GM19023 (cell line): ENCODE measurements at regions not wholly inside any gene's neighbourhood (a gene's known extent, or its start where the extent isn't known, plus 50 kb on each side); places are given as distances from the start of the nearest gene placed in this dataset.
A peak's percentile ranks its signal among the peaks of the same experiment; 100 is the strongest.

Experiments
- ATAC-seq: cut with Tn5 transposase; IDR thresholded peaks from one replicate; pipeline ENCODE4 v1.9.1; 2021; ENCODE audit warnings: mild to moderate bottlenecking, moderate library complexity; ENCODE audit not compliant: unreplicated experiment

DNA sequence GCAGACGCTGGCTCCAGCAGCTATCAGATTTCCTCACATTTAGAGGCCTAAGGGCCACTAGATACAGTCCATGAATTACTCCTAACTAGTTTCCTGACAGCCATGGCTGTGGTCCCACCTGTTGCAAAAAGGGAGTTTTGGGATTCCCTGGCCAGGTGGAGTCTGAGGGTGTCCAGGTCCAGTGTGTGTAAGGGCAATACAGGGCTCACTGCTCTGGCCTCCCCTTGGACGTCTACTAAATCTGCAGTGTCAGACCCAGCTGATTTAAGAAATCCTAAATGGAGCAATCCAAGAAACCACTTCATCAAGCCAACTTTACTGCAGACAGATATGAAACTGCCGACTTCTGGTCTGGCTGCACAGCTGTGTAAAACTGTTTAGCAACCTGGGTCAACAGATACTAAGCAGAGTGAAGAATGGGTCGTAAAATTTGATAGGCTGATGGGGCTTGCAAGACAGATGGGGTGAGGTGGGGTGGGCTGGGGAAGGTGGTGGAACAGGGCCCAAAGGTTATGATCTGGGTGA is 116.4 kb downstream of the GADD45G start:
- ATAC-seq, result no peak

DNA sequence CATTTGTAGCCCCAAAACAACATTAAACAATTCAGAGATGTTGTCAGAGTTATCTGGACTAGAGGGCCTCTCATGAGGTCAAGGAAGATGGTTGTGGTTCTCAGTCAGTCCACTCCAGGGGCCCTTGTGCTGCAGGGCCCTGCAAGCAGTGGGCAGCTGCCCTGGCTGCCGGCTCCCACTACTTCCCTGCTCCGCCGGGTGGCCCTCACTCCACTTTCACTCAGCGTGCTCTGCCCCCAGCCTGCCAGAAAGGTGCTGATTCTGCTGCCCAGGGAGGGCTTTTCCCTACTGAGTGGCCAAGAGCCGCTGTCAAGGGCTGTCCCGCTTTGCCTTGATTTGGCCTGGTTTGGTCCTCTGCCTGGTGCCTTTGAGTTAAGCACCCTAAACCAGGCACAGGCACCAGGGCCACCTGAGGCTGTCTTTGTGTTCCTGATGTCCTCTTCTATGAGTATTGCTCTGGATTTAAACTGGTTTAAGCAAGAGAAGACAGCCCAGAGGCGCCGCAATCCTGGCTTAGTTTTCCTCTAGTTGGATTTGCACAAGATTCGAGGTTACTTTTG is 117.2 kb downstream of the GADD45G start:
- no peak for ATAC-seq

DNA sequence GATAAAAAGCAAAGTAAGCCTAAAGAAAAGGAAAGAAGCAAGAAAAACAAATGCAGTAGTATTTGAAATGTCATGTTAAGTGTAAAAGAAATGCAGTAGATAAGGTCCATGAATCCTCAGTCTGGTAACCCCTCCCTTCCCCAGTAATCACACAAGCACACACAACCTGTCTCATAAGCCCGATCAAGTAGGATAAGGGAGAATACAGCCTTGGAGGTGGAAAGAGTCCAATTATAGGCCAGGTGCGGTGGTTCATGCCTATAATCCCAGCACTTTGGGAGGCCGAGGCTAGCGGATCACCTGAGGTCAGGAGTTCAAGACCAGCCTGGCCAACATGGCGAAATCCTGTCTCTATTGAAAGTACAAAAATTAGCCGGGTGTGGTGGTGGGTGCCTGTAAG is 117.9 kb downstream of the GADD45G start:
- no peak for ATAC-seq

DNA sequence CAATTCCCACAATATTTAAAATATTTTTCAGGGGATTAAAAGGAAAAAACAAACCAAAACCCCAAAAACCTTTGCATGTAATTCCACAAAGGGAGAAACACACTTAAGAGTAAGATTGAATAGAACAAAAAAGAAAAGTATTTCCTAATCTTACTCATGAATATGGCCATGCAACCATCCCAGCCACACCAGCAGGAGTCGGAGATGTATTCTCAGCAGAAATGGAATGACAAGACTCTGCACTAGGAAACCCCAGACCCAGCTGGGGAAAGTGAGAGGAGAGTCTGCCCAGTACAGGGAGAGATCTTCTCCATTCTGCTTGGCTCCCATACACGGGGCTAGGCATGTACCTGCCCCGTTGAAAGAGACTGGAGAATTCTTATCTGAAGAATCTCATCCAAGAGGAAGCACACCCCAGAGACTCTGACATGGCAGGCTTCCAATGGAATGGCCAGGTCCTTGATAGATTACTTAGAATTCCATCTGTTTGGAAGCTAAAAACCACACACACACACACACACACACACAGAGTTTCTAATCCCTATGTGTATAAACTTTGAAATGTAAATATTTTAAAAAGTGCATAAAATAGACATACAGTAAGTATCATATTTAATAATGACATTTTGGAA is 118.8 kb downstream of the GADD45G start:
- ATAC-seq, result no peak

DNA sequence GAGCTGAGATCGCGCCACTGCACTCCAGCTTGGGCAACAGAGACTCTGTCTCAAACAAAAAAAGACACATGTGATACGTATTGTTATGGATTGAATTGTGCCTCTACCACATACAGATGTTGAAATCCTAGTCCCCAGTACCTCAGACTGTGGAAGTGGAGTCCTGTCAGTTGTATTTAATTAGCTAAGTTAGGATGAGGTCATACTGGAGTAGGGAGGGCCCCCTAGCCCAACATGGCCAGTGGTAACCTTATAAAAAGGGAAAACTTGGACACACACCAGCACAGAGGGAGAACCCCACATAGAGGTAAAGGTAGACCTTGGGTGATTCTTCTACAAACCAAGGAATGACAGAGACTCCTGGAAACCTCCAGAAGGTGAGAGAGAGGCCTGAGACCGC is 119.8 kb downstream of the GADD45G start:
- ATAC-seq, result no peak

DNA sequence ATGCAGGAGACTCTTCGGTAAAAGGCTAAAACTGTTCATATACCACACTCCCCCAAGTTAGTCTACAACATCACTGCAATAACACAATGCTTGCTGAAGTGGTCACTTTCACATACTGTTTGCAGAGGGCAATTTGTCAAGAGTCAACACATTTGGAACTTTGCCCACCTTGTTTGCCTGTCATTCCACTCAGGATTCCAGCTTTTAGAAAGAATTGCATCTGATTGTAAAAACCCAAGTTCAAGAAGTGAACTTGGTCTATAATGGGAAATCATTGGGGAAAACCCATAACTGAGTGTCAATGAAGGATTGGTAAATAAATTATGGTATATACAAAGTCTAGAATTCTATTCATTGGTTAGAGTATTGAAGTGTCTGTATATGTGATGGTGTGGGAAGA is 120.5 kb downstream of the GADD45G start:
- no peak for ATAC-seq

DNA sequence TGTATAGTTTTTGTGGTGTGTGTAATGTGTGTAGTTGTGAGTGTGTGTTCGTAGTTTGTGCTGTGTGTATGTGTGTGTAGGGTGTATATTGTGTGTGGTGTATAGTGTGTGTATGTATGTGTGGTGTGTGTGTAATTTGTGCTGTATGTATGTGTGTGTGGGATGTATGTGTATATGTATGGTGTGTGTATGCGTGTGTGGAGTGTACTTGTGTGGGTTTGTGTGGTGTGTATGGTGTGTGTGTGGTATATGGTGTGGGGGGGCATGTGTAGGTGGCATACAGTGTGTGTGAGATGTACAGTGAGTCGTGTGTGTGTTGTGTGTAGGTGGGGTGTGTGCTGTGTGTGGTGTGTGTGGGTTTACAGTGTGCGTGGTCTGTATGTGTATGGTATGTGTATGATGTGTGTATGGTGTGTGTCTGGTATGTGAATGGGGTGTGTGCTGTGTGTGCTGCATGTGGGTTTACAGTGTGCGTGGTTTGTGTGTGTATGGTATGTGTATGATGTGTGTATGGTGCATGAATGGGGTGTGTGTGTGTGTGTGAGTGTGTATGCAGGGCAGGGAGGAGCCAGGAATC is 125.2 kb downstream of the GADD45G start:
- no peak for ATAC-seq

DNA sequence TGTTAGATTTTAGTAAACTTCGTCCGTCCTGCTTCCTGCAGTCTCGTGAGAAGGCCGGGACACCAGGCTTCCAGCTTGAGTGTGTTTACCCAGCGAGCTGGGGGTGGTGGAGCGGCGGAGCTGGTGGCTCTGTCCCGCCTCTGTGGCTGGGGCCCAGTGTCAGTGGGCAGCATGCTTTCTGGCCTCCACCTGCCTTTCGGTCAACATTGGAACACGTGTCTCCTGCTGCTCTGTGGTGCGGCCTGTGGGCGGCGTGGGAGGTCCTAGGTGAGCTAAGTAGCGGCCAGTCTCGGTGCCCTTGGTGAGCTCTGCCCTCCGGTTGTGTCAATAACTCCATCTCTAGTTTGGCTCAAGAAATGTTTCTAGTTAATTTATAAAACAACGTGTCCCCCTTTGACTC is 125.9 kb downstream of the GADD45G start:
- ATAC-seq, result no peak

DNA sequence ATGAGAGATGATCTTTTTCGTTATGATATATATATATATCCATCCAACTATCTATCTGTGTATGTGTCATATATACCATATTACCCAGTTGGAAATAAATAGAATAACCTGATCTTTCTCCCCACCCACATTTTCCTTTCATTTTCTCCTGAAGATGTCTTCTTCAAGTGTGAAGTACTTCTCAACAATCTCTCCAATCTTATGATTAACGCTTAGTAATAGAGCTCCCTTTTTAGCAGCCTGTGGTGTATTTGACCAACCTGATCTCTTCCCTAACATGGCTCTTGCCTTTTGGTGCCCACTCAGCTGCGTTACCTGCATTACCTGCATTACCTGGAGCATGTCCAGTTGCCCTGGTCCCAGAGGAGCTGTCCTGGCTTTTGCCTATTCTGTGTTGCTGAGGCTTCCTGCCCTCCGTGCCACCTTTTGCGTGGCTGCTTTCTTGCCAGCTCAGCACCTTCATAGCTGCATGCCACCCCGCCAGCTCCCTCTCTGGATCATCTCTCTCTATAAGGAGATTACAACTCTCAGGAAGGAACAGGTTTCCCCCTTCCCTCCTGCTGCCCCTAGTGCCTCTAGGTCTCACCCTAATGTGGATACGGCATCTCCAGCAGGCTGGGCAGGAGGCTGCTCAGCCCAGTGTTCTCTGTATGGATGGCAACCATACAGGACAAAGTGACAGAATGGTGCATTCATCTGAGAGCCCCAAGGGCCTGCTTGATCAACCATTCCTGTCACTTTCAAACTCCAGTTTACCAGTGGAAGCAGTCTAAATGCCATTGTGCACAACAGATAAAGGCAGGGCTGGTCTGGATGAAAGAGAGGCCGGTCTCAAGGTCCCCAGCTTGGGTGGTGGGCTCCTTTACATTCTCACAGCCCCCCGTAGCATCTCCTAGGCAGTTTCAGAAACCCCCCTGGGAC is 126.7 kb downstream of the GADD45G start:
- ATAC-seq, result no peak

DNA sequence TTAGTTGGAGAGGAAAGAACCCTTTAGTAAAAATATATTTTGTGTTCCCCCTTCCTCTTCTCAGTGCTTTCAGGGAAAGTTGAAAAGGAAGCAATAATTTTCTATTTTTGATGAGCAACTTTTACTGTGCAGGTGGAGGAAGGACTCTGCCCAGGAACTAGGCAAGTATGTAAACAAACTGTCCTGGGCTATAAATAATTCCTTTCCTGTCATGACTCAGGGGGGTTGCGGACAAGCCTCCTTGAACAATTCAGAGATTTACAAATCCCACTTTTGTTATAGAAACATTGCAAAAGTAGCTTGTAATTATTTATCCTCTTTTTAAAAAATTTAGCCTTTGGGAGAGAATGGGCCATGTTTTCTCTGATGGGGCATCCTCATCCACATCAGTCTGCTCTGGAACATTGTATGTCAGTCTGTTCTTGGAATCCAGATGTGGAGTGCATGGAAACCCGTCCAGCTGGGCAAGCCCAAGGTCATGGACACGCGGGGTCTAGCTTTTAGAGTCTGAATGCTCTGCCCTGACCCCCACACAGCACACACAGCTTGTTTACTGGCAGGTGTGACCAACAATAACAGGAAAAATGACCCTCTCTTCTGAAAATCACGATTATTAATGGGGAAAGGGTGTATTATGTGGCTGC is 127.6 kb downstream of the GADD45G start:
- ATAC-seq, result no peak

DNA sequence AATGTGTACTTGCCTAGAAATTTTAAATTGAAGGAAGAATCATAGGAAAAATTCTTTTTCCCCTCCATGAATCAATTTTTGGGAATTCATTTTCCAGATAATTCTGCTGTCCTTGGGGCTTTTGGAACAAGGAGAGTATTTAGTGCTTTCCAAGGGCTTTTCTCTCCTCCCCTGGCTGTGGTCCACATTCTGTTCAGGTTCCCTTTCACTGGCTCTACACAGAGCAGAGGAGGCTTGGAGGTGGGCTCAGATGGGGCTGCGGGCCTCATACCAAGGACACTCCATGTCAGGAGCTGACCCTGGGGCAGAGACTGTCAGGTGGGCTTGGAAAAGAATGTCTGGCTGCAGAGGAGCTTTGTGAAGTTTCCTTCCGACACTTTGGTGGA is 128.1 kb downstream of the GADD45G start:
- no peak for ATAC-seq

DNA sequence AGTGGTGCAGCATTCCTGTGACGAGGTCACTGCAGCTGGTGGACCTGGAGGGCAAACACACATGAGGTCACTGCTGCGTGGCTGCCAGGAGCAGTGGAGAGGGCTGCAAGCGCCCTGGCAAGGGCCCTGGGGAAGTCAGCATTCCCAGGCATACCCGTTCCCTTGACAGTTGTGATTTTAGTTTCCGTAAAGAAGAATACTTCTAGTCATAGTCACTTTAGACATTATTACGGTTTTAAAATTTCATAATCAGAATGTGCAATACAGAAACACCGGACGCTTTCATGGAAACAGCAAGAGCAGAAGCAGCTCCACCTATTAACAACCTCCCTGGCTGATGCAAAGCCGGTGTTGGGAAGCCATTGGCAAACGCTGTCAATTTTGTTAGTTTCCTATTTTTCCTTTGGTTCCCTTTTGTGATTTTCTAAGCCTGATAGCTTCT is 129.8 kb downstream of the GADD45G start:
- no peak for ATAC-seq

DNA sequence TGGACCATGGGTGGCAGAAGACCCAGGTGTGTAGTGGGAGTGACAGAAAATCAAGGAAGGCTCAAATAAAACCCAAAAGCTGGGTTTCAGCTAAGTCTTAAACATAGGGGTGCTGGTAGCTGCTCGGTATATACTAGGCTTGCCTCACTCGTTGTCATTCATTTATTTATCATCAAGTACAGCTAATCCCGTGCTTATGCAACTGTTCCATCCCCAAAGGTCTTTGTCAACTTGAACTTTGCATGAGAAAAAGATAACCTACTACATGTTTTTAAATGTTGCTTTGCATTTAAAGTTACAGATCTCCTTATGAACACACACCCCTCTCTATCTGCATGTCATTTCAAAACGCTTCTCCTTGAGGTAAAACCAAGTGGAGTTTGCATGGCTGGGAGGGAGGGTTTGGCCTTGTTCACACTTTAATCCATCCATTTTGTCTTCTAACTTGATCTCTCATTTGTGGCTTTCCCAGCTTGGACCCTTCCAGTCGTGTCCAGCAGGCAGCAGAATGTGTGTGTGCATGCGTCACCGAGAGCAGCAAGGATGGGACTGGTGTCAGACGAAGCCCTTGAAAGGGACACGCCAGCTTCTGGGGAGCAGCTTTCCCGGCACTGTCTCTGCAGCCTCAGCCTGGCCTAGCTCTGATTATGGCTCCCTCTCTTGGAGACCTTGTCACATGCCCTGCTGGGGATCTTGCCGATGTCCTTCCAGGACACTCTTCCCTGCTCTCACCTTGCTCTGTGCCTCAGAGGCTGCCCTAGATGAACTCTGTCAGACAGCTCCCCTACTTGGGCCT is 133.5 kb downstream of the GADD45G start:
- no peak for ATAC-seq

DNA sequence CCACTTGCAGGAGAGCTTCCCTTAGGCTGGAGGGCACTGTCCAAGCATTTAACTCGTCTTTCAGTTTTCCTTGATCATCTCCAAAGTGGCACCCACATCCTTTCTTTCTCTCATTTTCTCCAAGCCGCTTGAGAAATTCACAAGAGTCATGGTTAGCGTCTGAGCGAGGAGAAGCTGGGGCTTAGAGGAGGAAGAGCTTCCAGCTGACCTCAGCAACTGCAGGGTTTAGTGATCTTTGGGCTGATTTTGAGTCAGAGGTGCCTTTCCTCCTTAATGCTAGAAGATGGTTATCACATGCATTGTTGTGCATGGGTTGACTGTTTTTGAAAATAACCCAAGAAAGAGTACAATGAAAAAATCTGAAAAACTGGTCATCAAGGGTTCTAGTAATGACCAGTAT is 134.7 kb downstream of the GADD45G start:
- ATAC-seq, result no peak

DNA sequence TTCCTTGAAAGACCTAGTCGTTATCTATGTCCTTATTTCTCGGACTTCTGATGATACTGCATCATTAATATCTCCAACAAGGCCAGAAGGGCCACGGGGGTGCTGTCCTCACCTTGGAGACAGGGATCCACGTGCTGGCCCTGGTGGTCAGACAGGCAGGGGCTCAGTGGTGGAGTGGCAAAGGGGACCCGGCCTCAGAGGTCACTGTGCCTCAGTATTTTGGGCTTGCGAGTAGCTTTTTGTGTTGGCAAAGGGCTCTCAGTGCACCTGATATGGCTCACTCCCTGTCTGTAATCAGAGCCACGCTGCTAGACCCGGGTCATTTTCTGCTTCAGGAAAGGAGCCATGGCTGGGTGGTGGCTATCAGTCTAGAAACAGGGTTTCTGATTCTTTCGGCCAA is 135.1 kb downstream of the GADD45G start:
- ATAC-seq, result no peak

DNA sequence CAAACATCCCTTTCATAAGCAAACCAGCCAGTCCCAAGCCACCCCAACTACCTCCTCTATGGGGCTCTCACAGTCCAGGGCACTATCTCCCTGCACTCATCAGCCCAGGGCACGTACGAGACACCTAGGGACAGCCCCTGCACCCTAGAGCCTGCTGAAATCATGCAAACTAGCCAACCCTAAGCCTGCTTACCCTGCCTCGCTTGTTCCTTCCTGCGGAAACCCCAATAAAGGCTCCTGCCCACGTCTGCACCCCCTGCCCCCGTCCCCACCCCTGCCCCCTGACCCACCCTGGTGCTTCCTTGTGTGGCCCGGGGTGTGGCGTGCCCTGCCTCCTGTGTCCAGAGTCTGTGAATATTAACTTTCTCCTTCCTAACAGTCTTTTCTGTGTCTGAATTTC is 135.9 kb downstream of the GADD45G start:
- peak; percentile 57 for ATAC-seq

DNA sequence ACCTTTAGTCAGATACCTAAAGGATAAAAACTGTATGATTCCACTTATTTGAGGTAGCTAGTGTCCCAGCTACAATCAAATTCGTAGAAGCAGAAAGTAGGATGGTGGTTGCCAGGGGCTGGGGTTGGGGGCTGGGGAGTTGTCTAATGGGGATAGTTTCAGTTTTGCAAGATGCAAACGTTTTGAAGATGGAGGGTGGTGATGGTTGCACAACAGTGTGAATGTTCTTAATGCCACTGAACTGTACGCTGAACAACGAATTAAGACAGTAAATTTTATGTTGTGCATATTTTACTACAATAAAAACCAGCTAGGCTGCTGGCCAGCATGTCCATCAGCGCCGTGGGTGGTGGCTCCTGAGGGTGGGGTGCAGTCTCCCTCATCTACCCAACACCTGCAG is 137.8 kb downstream of the GADD45G start:
- no peak for ATAC-seq

DNA sequence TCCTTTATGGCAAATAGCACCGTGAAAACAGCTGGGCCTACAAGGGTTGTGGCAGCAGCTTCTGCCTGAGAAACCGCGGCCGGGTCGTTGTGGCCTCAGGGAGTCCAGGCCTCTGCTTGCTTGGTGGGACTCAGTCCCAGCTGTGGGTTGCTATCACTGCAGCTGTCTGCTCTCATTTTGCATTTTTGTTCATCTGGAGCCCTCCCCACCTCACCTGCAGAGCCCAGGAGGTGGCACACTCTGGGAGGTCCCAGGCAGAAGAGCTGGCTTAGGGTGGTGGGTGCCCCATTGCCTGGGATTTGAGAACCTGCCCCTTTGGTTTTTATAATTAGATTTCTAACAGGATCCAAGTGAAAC is 138.4 kb downstream of the GADD45G start:
- ATAC-seq, result peak; percentile 54

DNA sequence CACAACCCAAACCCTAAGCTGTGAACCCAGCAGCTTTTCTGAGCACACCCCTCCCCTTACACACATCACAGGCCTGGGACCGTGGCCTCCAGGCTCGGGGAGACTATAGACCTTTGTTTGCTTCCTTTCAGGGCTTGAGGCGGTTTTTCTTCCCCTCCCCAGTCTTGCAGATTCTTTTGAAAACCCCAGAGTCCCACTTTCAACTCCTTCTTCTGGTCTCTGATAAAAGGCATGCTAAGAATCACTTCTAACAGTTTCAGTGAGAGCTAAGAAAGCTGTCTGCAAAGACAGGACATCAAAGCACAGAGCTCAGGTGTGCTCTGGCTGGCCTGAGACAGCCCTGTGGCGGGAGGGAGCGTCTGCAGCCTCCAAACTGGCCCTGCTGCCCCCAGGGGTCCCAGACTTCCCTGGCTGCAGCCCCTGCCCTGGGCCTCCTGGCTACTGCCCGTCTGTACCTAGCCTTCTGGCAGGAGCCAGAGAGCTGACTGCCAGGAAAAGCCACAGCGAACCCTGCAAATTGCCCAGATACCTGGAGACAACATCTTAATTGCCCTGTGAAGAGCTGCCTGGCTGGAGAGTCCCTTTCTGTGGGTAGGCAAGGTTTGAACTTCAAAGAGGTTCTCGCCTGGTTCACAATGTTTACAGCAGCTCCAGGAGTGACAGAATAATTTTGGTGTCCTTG is 138.9 kb downstream of the GADD45G start:
- peak; percentile 57 for ATAC-seq

DNA sequence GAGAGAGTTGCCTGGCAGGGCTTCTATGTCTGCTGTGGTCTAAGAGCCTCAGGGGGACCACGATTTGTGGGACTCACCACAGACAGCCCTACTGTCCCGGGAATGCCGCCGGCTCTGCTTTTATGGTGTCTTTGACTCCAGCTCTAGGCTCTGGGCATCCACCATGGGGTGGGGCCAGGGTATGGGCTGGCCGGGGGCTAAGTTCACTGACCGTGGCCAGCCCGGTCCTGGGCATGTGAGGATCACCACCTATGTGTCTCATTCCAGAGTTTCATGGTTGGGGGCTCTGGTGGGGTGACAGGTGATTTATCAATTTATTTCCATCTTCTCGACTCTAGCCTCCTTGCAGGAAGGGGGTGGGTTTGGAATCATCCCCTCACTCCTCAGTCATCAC is 139.4 kb downstream of the GADD45G start:
- ATAC-seq, result no peak
